NAMALWA (cell line): ENCODE measurements at regions not wholly inside any gene's neighbourhood (a gene's known extent, or its start where the extent isn't known, plus 50 kb on each side); places are given as distances from the start of the nearest gene placed in this dataset.

Experiments
- DNase-seq: peaks from one replicate; pipeline ENCODE4 v3.0.0-alpha.2; 2015; ENCODE audit warnings: low spot score

DNA sequence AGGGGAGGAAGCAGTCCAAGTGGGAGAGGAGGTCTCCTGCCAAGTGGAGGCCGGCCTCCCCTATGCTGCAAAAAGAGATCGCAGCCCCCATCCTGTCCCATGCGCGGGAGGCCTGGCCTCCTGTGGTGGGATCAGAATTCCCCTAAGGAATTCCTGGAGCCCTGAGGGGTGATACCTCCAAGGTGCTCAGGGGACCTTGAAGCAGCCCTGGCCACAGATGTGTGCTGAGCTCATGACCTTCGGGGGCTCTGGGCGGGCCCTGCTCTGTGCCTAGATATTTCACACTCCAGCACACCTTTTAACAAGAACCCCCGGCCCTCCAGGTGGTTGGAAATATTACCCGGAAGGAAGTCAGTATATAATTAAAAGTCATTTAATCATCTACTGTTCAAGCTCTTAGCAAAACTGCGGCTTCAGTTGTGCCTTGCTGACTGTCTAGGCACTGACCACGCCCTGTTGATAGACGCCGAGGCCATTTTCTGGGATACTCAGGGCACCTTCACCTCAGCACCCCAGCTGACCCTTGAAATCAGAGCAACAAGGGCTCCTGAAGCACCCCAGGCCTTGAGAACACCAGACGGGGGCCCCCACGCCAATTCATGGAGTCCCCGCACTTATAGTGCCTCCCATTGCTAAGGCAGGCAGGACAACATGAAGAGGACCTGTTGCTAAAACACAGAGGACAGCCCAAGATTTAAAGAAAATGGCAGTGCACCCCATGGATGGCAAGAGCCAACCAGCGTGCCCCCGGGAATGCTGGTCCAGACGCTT is 119.1 kb downstream of the NDUFA10 start:
- no peak for DNase-seq

DNA sequence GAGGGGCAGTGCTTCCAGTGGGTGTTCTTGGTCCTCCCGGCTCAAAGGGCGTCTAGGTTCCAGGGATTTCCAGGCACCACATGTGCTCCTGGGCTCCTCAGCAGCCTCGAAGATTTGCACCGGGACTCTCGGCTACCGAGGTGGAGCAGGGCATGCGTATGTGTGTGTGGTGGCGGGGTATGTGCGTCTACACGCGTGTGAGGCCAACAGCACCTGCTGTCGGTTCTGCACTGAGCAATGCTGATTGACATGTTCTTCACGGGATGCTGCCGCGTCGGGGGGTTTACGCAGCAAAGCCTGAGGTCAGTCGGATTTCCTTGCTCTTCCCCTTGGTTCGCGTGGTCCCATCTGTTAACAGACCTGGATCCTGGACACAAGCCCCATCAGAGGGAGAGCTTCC is 119.8 kb downstream of the NDUFA10 start:
- DNase-seq: no peak

DNA sequence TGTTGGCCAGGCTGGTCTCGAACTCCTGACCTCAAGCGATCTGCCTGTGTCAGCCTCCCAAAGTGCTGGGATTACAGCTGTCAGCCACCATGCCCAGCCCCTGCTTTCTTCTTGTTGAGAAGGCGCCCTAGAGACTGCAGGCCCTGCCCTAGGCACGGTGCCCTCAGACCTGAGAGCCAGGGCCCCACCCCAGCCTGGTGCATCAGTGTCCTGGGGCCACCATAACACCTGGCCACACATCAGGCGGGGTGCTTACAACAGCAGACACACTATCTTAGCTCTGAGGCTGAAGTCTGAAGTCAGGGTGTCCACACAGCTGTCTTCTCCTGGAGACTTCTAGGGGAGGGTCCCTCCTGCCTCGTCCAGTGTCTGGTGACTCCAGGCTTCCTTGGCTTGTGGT is 120.6 kb downstream of the NDUFA10 start:
- no peak for DNase-seq

- DNase-seq: no peak
Observed at GRCh38 chr2:239903803-239904202, 121.3 kb downstream of the NDUFA10 start.

GRCh38 chr2:239903210-239903609 is 121.9 kb downstream of the NDUFA10 start:
- DNase-seq: no peak

GRCh38 chr2:239902749-239903201 is 122.4 kb downstream of the NDUFA10 start:
- DNase-seq: no peak

GRCh38 chr2:239898292-239898925 is 126.7 kb downstream of the NDUFA10 start:
- no peak for DNase-seq

DNA sequence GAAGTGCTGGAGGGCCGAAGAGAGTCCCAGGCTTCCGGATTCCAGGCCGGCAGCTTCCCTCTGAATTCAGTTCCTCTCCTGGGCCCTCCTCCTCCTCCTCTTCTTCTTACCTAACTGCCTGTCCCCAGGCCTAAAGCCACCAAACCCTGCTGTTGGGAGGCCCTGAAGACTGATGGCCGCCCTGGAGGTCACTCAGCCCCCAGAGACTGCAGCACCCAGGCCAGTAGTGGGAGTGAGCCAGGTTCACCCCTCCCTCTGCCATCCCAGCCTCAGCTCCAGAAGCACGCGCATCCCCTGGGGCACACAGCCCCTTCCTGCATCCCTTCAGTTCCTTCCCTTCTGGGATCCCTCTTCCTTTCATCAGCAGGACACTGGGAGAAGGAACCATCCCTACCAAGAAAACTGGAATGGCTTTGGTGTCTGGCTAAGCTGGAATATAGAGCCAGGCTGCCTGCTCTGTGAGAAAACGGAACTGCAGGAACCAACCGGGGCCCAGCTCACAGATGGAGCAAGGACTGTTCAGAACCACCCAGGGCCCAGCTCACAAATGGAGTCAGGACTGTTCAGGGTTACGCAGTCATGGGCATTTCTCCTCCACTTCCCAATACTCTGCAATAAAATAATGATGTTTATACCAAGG is 127.4 kb downstream of the NDUFA10 start:
- no peak for DNase-seq

DNA sequence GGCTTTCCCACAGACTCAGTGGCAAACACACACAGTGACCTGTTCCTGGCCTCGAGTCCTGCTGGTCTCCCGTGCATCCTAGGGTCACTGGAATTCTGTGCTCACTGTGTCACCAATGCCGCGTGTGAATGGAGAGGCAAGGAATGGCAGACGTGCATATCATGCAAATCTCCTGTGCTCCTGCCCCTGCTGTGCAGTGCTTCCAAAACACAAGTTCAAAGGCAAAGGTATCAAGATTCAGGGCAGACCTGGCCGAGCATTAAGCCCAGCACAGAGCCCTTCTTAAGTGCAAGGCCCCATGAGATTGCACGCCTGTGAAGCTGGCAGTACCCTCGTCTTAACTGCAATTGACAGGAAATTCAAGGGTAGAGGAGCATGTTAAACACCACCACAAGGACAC is 129.1 kb downstream of the NDUFA10 start:
- no peak for DNase-seq

DNA sequence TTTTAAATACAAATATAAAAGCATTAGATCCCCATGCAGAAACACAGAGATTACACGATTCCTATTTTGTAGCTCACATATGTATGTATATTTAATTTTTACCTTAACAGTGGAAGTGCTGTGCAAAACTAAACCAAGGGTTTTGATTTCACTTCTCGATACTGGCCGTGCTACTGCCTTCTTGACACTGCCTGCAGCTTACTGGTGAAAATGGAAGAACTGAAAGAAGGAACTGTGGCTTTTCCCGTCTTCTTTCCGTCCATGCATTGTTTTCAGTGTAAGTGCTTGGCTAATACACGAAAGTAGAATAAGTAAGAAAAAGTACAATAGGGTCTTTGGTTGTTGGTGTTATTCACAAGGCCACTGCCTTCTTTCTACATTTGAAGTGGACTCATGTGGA is 129.5 kb downstream of the NDUFA10 start:
- no peak for DNase-seq

GRCh38 chr2:239895116-239895515 is 130.0 kb downstream of the NDUFA10 start:
- no peak for DNase-seq

- DNase-seq: no peak
Observed at GRCh38 chr2:239894276-239894675, 130.9 kb downstream of the NDUFA10 start.

DNA sequence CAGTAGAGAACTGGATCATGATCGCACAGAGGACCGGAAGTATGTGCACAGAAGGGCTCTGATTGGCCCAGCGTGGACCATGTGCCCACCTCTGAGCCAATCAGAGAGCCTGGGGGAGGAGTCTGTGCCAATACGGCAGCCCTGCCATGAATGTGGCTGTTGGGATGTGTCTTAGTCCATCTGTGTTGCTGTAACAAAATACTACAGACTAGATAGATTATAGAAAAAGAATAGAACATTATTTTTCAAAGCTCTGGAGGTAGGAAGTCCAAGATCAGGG is 132.0 kb downstream of the NDUFA10 start:
- peak; percentile 78 for DNase-seq

DNA sequence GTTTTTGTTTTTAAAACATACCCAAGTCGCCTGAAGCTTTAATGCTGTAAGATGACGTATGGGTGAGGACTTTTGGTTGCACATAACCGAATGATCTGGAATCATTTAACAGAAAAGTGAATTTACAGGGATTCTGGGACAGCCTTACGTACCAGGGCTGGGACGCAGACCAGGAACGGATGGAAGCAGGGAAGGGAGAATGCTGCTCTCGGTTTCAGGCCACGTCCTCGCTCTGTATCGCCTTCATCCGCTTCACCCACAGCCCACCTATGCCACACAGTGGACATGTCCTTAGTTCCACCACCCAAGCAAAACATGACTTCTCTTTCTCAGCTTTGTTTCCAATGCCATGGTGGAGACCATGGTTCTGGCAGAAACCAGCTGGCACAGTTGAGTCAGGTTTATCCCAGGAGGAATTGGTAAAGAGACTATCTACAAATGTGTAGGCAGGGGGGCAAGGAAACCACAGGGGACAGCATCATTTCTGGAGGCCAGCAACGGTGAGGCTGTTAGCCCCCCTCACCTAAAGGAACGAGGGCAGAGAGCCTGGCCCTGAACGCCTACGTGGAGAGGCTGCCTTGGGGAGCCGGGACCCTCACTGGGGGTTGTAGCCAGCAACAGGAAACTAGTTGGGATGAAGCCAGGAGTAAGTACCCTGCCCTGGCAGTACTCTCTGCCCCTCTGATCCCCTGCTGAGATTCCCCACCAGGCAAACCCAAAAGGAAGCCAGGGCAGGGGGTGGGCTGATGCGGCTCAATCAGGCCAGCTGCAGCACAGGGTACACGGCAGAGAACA is 132.5 kb downstream of the NDUFA10 start:
- no peak for DNase-seq

GRCh38 chr2:239891698-239892097 is 133.4 kb downstream of the NDUFA10 start:
- DNase-seq: no peak

DNA sequence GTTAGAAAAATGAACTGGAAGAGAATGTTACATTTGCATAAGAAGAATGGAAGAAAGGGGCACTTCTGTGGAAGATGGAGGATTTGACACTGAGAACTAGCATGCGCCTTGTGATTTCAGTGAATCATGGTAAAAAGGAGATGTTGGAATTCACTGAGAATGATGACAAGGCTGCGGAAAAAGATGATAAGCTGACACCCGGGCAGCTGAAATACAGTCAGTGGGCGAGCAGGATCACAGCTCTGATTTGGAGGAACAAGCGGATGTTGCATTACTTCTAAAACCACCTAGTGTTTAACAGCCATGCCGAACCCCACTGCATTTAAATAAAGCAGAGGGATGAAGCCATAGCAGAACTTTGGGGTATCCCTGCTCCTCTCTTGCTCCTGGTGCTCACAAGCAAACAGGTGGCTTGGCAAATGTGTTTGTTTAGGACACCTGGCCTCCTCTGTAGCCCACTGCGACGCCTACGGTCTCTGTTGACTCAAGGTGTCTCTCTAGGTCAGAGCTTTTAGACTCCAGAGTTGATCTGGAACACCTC is 134.9 kb downstream of the NDUFA10 start:
- no peak for DNase-seq

GRCh38 chr2:239889641-239890121 is 135.5 kb downstream of the NDUFA10 start:
- no peak for DNase-seq

DNA sequence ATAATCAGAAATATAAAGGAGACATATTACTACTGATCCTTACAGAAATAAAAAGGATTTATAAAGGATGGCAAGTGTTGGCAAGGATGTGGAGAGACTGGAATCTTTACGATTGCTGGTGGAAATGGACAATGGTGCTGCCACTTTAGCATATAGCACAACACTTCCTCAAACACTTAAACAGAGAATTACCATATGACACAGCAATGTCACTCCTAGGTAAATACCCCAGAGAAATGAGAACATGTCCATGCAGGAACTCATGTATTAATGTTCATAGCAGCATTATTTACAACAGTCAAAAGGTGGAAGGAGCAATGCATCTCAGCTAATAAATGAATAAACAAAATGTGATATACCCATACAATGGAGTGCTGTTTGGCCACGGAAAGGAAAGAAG is 137.5 kb downstream of the NDUFA10 start:
- no peak for DNase-seq

- no peak for DNase-seq
Observed at GRCh38 chr2:239886781-239887180, 138.4 kb downstream of the NDUFA10 start.

- DNase-seq: no peak
Observed at GRCh38 chr2:239884875-239885274, 140.3 kb downstream of the NDUFA10 start.

DNA sequence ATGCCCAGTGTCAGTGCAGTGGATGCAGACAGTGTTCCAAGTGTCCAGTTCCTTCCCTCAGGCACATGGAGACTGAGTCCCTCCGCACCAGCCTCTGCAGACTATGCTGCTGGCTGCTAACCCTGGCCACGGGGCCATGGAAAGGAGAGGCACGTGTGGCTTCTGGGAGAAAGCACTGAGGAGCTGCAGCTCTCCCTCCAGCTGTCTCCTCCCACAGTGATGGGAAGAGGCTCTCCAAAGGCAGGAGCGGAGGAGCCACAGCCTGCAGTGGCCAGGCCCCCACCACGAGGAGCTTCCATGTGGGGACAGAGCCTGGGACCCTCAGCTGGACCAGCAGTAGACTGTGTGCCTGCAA is 141.1 kb downstream of the NDUFA10 start:
- no peak for DNase-seq

DNA sequence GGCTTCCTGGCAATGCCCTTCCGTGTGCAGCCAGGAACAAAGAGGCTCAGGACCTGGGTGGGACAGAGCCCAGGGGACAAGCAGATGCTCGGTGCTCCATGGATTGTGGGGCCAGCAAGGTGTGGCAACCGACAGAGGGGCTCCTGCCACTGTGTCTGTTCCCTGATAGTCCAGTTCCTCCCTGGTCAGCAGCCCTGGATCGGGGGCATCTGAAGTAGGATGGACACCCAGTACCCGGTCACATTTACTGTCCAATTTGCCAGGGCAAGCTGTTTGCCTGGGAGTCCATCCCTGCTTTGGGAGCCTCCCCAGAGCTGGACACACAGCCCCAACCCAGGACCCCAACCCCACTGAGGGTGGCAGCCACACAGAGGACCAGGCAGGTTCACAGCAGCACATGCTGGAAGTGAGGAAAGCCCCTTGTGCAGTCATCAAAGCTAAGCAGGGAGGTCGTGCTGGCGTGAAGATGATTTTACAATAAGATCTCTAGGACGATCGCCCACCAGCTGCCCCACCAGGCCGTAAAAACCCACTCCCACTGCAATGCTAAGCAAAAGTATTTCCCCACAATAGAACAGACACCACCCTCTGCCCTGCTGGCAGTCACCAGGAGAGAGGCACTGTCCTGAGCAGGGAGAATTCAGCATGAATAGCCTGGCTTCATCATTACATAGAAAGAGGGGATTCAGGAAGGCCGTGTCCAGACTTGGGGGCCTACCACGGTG is 141.7 kb downstream of the NDUFA10 start:
- no peak for DNase-seq
